ENCODE measurements at regions not wholly inside any gene's neighbourhood (a gene's known extent, or its start where the extent isn't known, plus 50 kb on each side); places are given as distances from the start of the nearest gene placed in this dataset.

DNA sequence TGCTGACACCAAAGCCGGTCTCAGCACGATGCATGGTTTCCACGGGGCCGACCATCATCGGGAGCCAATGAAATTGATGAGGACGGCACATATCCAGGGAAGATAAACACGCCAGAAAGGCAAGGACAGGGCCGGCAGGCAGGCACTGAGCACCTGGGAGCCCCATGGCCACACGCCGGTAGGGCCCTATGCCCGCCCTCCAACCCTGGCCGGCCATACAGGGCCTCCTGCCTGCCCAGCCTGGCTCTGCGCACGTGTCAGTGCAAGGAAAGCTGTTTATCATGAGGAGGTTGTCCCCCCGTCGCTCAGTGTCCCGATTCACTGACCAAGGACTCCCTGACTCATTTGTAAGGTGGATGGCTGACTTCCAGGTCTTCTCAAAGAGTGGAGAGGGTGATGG lies 237.5 kb downstream of the GLI2 start:
- Mint-ChIP-seq H3K4me1 (no peaks in the 10 kb centered on the region), H3K36me3 (ENCODE audit: low read depth) (peaks cover 74% of the 10 kb centered on the region), H3K9me3 (no peaks in the 10 kb centered on the region), H3K4me3 (no peak overlapping the region), H3K27me3 (ENCODE audit: low read depth) (peaks cover 8% of the 10 kb centered on the region), H3K27ac (no peak overlapping the region)
- TF ChIP-seq, protein P1, sequence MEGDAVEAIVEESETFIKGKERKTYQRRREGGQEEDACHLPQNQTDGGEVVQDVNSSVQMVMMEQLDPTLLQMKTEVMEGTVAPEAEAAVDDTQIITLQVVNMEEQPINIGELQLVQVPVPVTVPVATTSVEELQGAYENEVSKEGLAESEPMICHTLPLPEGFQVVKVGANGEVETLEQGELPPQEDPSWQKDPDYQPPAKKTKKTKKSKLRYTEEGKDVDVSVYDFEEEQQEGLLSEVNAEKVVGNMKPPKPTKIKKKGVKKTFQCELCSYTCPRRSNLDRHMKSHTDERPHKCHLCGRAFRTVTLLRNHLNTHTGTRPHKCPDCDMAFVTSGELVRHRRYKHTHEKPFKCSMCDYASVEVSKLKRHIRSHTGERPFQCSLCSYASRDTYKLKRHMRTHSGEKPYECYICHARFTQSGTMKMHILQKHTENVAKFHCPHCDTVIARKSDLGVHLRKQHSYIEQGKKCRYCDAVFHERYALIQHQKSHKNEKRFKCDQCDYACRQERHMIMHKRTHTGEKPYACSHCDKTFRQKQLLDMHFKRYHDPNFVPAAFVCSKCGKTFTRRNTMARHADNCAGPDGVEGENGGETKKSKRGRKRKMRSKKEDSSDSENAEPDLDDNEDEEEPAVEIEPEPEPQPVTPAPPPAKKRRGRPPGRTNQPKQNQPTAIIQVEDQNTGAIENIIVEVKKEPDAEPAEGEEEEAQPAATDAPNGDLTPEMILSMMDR (IDR thresholded peaks at IDR 0.05; ENCODE audit: unreplicated experiment in 3 of 3), result no peak

DNA sequence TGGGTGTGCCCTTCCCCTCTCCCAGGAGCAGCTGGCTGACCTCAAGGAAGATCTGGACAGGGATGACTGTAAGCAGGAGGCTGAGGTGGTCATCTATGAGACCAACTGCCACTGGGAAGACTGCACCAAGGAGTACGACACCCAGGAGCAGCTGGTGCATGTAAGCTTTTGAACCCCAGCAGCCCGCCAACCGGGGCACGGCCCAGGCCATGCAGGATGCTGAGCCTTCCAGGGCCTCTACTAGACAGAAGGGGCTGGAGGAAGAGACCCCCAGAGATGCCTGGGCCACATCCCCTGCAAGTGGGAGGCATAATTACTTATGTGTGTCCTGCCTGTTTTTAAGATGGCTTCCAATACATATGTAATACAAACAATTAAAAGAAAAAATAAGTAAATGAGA lies 239.3 kb downstream of the GLI2 start:
- H3K27ac Mint-ChIP-seq, result no peak overlapping the region
- H3K4me1 Mint-ChIP-seq, result no peaks in the 10 kb centered on the region
- peaks cover 73% of the 10 kb centered on the region for H3K36me3 Mint-ChIP-seq (ENCODE audit: low read depth)
- no peak overlapping the region for H3K4me3 Mint-ChIP-seq
- peaks cover 10% of the 10 kb centered on the region for H3K27me3 Mint-ChIP-seq (ENCODE audit: low read depth)
- no peaks in the 10 kb centered on the region for H3K9me3 Mint-ChIP-seq
- TF ChIP-seq, protein P1 (IDR thresholded peaks at IDR 0.05; ENCODE audit: unreplicated experiment in 3 of 3), result no peak

DNA sequence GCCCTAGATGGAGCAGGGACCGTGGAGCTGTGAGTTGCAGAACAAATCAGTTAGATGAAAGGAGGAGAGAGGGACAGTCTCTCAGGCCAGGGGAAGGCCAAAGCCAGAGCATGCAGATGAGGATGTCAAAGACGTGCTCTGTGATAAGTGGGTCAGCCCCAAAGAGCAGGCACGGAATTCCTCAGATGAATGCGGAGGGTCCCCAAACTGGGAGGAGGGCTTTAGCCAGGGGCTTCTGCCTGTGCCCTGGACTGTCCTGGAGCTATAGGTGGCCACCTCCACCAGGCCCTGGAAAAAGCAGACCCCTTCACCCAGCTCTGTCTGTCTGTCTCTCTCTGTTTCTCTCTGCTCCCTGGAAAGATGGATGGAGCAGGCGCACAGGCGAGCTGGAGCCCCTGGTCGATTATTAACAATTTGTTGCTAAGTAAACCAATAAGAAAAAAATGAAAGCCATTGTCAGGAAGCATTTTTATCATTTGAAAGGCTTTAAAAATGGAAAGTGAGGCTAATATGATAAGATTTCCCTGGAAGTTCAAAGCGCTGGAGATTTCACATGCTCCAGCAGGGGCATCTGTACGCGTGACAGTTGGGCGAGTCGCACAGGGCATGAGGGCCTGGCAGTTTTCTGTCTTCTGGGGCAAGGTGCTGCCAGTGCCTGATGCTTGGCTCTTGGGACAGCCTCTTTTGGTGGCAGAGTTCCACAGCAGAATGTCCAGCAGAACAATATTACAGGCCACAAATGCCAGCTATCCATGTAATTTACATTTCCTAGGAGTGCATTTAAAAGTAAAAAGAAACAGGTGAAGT lies 241.0 kb downstream of the GLI2 start:
- no peak overlapping the region for H3K27ac Mint-ChIP-seq
- peaks cover 77% of the 10 kb centered on the region for H3K36me3 Mint-ChIP-seq (ENCODE audit: low read depth)
- H3K9me3 Mint-ChIP-seq, result no peaks in the 10 kb centered on the region
- peaks cover 6% of the 10 kb centered on the region for H3K4me1 Mint-ChIP-seq
- TF ChIP-seq, protein P1 (IDR thresholded peaks at IDR 0.05; ENCODE audit: unreplicated experiment in 3 of 3), result no peak
- no peak overlapping the region for H3K4me3 Mint-ChIP-seq
- H3K27me3 Mint-ChIP-seq (ENCODE audit: low read depth), result peaks cover 10% of the 10 kb centered on the region

DNA sequence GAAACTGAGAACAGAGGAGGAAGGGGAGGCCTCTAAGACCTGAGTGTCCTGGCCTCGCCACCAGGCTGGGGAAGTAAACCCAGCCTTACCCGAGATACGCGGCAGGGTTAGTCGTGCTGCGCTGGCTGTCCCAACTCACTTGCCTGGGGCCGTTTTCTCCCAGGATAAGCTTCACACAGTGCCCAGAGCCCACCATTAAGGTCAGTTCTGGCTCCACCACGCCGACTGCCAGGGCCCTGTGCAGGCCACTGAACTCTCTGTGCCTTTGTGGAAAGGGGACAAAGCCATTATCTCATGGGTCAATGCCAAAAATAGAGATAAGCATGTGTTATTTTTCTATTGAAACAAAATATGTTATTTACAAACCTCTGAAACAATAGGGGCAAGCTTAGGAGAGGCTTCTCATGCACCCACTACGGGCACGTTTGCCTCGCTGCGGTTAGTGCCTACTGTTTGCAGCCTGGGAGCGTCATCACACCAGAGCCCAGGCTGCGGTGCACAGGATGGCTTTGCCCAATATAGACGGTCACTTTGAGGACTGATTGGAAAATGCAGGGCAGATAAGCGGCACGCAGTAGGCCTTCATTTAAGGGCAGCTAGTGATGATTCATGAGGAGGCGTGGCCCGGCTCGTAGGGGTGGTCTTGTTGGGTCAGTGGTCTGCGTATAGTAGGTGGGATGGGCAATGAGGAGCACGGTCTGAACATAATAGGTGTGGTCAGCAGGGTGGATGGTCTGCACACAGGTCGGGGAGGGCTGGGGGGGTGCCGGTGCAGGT lies 242.1 kb downstream of the GLI2 start:
- Mint-ChIP-seq H3K4me3 (no peak overlapping the region), H3K27ac (no peak overlapping the region), H3K9me3 (no peaks in the 10 kb centered on the region), H3K36me3 (ENCODE audit: low read depth) (peaks cover 80% of the 10 kb centered on the region), H3K27me3 (ENCODE audit: low read depth) (peaks cover 10% of the 10 kb centered on the region), H3K4me1 (peaks cover 10% of the 10 kb centered on the region)
- TF ChIP-seq, protein P1 (IDR thresholded peaks at IDR 0.05; ENCODE audit: unreplicated experiment in 3 of 3), result no peak

DNA sequence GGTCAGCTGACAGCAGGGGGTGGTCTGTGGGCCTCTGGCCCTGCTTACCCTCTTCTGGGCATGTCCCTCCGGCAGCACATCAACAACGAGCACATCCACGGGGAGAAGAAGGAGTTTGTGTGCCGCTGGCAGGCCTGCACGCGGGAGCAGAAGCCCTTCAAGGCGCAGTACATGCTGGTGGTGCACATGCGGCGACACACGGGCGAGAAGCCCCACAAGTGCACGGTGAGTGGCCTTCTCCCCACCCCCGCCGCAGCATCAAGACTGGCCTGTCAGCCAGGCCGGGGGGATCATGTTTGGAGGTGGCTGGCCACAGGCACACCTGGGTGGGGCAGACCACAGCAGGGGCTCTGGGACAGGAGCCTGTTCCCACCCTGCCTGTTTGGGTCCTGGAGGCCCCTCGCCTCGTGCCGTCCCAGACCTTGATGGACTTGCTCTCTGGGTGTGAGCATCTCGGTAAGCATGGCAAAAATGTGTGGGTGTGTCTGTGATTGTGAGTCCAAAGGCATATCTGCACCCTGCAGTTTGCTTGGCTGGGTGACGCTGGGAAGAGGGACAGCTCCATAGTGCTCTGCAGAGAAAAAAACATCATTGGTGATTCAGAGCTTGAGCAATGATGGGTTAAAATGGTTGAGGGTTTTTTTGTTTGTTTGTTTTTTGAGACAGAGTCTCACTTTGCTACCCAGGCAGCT lies 242.8 kb downstream of the GLI2 start:
- H3K4me1 Mint-ChIP-seq, result peaks cover 17% of the 10 kb centered on the region
- peaks cover 15% of the 10 kb centered on the region for H3K27me3 Mint-ChIP-seq (ENCODE audit: low read depth)
- peak overlapping the region in 2 of 3 experiments; percentile 7 to 43 for H3K27ac Mint-ChIP-seq
- H3K36me3 Mint-ChIP-seq (ENCODE audit: low read depth), result peaks cover 85% of the 10 kb centered on the region
- TF ChIP-seq, protein P1 (IDR thresholded peaks at IDR 0.05; ENCODE audit: unreplicated experiment in 3 of 3), result no peak
- no peaks in the 10 kb centered on the region for H3K9me3 Mint-ChIP-seq
- no peak overlapping the region for H3K4me3 Mint-ChIP-seq

Measured in nephron (organoid).